Liver (tissue), 3 donors: ENCODE measurements at regions not wholly inside any gene's neighbourhood (a gene's known extent, or its start where the extent isn't known, plus 50 kb on each side); places are given as distances from the start of the nearest gene placed in this dataset.
"Not testable (repeated sequence)": the region's sequence is repeated elsewhere in the genome, so short reads cannot be mapped to it uniquely, and the experiment has no call there.

ENCODE experiments used
- ATF3 ChIP-seq: IDR thresholded peaks from 2 replicates; pipeline ENCODE4 v1.6.1; 2016; ENCODE audit warnings: antibody characterized with exemption
- CTCF ChIP-seq: fragments of 150-350 bp; IDR thresholded peaks from 2 replicates; pipeline ENCODE4 v1.5.1; 2017; ENCODE audit warnings: improper control_type of control experiment, low read depth, low read length; ENCODE audit not compliant: missing input control
- EGR1 ChIP-seq, 2 donors: IDR thresholded peaks; 2 replicates each; pipeline ENCODE4 v1.6.1; 2016 to 2018; ENCODE audit warnings: antibody characterized with exemption in 2 of 2, low read depth in 2 of 2
- FOXA1 ChIP-seq: IDR thresholded peaks from 2 replicates; pipeline ENCODE4 v1.6.1; 2016; ENCODE audit warnings: antibody characterized with exemption
- GABPA ChIP-seq, 2 donors: IDR thresholded peaks in 1 of 2; conservative IDR thresholded peaks in 1 of 2; 2 replicates each; pipeline ENCODE4 v1.6.1; 2016; ENCODE audit warnings: antibody characterized with exemption in 2 of 2, mild to moderate bottlenecking in 1 of 2, moderate library complexity in 1 of 2
- MAX ChIP-seq: IDR thresholded peaks from 2 replicates; pipeline ENCODE4 v1.6.1; 2016; ENCODE audit warnings: antibody characterized with exemption
- RAD21 ChIP-seq, 2 donors: IDR thresholded peaks; 2 replicates each; pipeline ENCODE4 v1.6.1; 2016; ENCODE audit warnings: antibody characterized with exemption in 2 of 2, mild to moderate bottlenecking in 2 of 2
- REST ChIP-seq: IDR thresholded peaks from 2 replicates; pipeline ENCODE4 v1.6.1; 2016; ENCODE audit warnings: antibody characterized with exemption, mild to moderate bottlenecking
- SP1 ChIP-seq: IDR thresholded peaks from 2 replicates; pipeline ENCODE4 v1.6.1; 2018; ENCODE audit warnings: antibody characterized with exemption, mild to moderate bottlenecking
- TAF1 ChIP-seq: conservative IDR thresholded peaks from 2 replicates; pipeline ENCODE4 v1.6.1; 2016; ENCODE audit warnings: antibody characterized with exemption, mild to moderate bottlenecking
- ZBTB33 ChIP-seq: IDR thresholded peaks from 2 replicates; pipeline ENCODE4 v1.6.1; 2016; ENCODE audit warnings: antibody characterized with exemption
- donor health status: healthy.
- donor health status: healthy.

GRCh38 chr16:80091453-80091852 lies 449.3 kb upstream of the DYNLRB2 start:
- not testable (repeated sequence) for TF ChIP-seq CTCF; SP1; EGR1 (IDR thresholded peaks at IDR 0.05; ENCODE audit: low read depth in 2 of 2); ATF3; TAF1; RAD21 (IDR thresholded peaks at IDR 0.05); MAX; REST; GABPA (IDR thresholded peaks at IDR 0.05 in 1 of 2, conservative IDR thresholded peaks at IDR 0.05 in 1 of 2); FOXA1; ZBTB33
